Panc1 (cell line): ENCODE measurements at regions not wholly inside any gene's neighbourhood (a gene's known extent, or its start where the extent isn't known, plus 50 kb on each side); places are given as distances from the start of the nearest gene placed in this dataset.

Experiments
- POLR2AphosphoS5 ChIP-seq: IDR thresholded peaks from 2 replicates; pipeline ENCODE4 v1.6.1; 2012; ENCODE audit warnings: mild to moderate bottlenecking, low read depth, low read length, moderate library complexity
- REST ChIP-seq, 2 experiments: IDR thresholded peaks; 2 replicates each; pipeline ENCODE4 v1.6.1; 2011 to 2012; ENCODE audit warnings: low read depth in 2 of 2, control low read depth in 1 of 2, low read length in 1 of 2, mild to moderate bottlenecking in 1 of 2, moderate library complexity in 1 of 2; ENCODE audit not compliant: insufficient read depth in 1 of 2
- SIN3A ChIP-seq: IDR thresholded peaks from 2 replicates; pipeline ENCODE4 v1.6.1; 2012; ENCODE audit warnings: low read depth, mild to moderate bottlenecking, low read length, moderate library complexity, borderline replicate concordance; ENCODE audit not compliant: insufficient read depth
- TF ChIP-seq, protein P1 (sequence below): fragments of 450-650 bp; IDR thresholded peaks from 2 replicates; pipeline ENCODE4 v1.5.1; 2017; ENCODE audit warnings: mild to moderate bottlenecking

- TF ChIP-seq, protein P1, sequence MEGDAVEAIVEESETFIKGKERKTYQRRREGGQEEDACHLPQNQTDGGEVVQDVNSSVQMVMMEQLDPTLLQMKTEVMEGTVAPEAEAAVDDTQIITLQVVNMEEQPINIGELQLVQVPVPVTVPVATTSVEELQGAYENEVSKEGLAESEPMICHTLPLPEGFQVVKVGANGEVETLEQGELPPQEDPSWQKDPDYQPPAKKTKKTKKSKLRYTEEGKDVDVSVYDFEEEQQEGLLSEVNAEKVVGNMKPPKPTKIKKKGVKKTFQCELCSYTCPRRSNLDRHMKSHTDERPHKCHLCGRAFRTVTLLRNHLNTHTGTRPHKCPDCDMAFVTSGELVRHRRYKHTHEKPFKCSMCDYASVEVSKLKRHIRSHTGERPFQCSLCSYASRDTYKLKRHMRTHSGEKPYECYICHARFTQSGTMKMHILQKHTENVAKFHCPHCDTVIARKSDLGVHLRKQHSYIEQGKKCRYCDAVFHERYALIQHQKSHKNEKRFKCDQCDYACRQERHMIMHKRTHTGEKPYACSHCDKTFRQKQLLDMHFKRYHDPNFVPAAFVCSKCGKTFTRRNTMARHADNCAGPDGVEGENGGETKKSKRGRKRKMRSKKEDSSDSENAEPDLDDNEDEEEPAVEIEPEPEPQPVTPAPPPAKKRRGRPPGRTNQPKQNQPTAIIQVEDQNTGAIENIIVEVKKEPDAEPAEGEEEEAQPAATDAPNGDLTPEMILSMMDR, result no peak
- TF ChIP-seq SIN3A (no peak), REST (IDR thresholded peaks at IDR 0.05; ENCODE audit: insufficient read depth in 1 of 2, low read depth in 2 of 2, low read length in 1 of 2) (no peak), POLR2AphosphoS5 (no peak)
These were observed 69.7 kb upstream of the TLR3 start for GRCh38 chr4:185999207-185999606.
